ENCODE measurements at regions not wholly inside any gene's neighbourhood (a gene's known extent, or its start where the extent isn't known, plus 50 kb on each side); places are given as distances from the start of the nearest gene placed in this dataset.

DNA sequence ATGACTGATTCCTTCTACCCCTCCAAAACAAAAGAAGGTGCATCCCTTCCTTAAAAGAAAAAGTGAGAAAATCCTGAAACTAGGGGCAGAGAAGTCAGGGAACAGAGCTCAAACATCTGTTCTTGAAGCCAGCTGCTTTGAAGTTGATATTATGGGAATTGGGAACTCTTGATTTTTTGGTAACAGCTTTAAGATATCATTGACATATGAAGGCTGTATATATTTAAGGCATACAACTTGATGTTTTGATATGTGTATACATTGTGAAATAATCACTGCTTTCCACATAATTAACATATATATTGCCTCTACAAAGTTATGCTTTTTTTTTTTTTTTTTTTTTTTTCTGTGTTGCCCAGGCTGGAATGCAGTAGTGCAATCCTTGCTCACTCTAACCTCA is 117.1 kb downstream of the AKAP11 start (continued):
- TF ChIP-seq, protein P1, sequence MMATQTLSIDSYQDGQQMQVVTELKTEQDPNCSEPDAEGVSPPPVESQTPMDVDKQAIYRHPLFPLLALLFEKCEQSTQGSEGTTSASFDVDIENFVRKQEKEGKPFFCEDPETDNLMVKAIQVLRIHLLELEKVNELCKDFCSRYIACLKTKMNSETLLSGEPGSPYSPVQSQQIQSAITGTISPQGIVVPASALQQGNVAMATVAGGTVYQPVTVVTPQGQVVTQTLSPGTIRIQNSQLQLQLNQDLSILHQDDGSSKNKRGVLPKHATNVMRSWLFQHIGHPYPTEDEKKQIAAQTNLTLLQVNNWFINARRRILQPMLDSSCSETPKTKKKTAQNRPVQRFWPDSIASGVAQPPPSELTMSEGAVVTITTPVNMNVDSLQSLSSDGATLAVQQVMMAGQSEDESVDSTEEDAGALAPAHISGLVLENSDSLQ (IDR thresholded peaks at IDR 0.05): no peak
- no peak for TF ChIP-seq KAT2A (conservative IDR thresholded peaks at IDR 0.05; ENCODE audit: control insufficient read depth, low read depth, low read length)
- TF ChIP-seq POLR2AphosphoS2 (IDR thresholded peaks at IDR 0.05; ENCODE audit: low read depth, low read length): no peak
- no peak for TF ChIP-seq KLF5 (IDR thresholded peaks at IDR 0.05; ENCODE audit: partially characterized antibody)
- TF ChIP-seq NBN (IDR thresholded peaks at IDR 0.05): no peak
- TF ChIP-seq GATAD2B (conservative IDR thresholded peaks at IDR 0.05; ENCODE audit: low read depth): no peak
- no peak for TF ChIP-seq TAF1 (IDR thresholded peaks at IDR 0.05; ENCODE audit: borderline replicate concordance, low read depth, low read length)
- no peak for TF ChIP-seq BACH1 (IDR thresholded peaks at IDR 0.05; ENCODE audit: borderline replicate concordance)
- TF ChIP-seq, protein P2, sequence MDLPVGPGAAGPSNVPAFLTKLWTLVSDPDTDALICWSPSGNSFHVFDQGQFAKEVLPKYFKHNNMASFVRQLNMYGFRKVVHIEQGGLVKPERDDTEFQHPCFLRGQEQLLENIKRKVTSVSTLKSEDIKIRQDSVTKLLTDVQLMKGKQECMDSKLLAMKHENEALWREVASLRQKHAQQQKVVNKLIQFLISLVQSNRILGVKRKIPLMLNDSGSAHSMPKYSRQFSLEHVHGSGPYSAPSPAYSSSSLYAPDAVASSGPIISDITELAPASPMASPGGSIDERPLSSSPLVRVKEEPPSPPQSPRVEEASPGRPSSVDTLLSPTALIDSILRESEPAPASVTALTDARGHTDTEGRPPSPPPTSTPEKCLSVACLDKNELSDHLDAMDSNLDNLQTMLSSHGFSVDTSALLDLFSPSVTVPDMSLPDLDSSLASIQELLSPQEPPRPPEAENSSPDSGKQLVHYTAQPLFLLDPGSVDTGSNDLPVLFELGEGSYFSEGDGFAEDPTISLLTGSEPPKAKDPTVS (IDR thresholded peaks at IDR 0.05; ENCODE audit: low read depth, low read length): no peak
- TF ChIP-seq SMARCA5 (IDR thresholded peaks at IDR 0.05): no peak

GRCh38 chr13:42392180-42392579 is 120.2 kb downstream of the AKAP11 start:
- 86% methylated on average over 1 of the region's 1 CpG for WGBS (ENCODE audit: insufficient coverage, insufficient replicate concordance, low lambda C conversion rate, missing lambda C conversion rate)
- DNase-seq (ENCODE audit: low read depth, low spot score) (no peak), FAIRE-seq (no peak), ATAC-seq (no peak)
- Histone ChIP-seq H3K79me2 (ENCODE audit: control insufficient read depth, insufficient read depth, low read length) (no peaks in the 10 kb centered on the region), H3K27ac (ENCODE audit: control insufficient read depth, insufficient read depth) (peak overlapping the region; percentile 85), H3K4me3 (no peak overlapping the region), H3K9ac (ENCODE audit: control insufficient read depth, insufficient read depth, low read length) (no peak overlapping the region), H3K4me1 (ENCODE audit: control insufficient read depth, insufficient read depth, low read length) (peaks cover 62% of the 10 kb centered on the region), H3K36me3 (ENCODE audit: control insufficient read depth in 2 of 2, insufficient read depth in 2 of 2, low read length in 1 of 2) (no peaks in the 10 kb centered on the region), H3K4me2 (ENCODE audit: control insufficient read depth, insufficient read depth) (no peak overlapping the region), H2AFZ (ENCODE audit: control insufficient read depth, low read depth, low read length) (peak overlapping the region; percentile 25), H4K20me1 (ENCODE audit: control insufficient read depth, insufficient read depth) (no peaks in the 10 kb centered on the region), H3K27me3 (replicated peaks in 1 of 2; ENCODE audit: control insufficient read depth in 2 of 2, insufficient read depth in 2 of 2, low read length in 1 of 2) (no peaks in the 10 kb centered on the region), H3K9me3 (replicated peaks; ENCODE audit: control insufficient read depth, insufficient read depth, low read length) (no peaks in the 10 kb centered on the region; the same call in 1 of the 3 replicates)
- RAD21 ChIA-PET (ENCODE audit: unreplicated experiment): interaction anchor here (0.9 to 2.8 kb wide), 7 partner anchors 9 to 86 kb away, joined by 3 to 26 read pairs (median 8); no protein-coding TSS in a partner anchor
- SMC1A ChIA-PET (ENCODE audit: uncharacterized antibody, unreplicated experiment): interaction anchor here (0.7 to 8.7 kb wide), 11 partner anchors 10 to 133 kb away, joined by 3 to 114 read pairs (median 4); no protein-coding TSS in a partner anchor
- intact Hi-C loops (cut with micrococcal nuclease; ENCODE audit: unreplicated experiment): no loop called here
- BruUV-seq (replicated peaks): no TSS peak
- POLR2A ChIA-PET: interaction anchor here (1.1 to 3.0 kb wide), 4 partner anchors 10 to 15 kb away, joined by 4 to 35 read pairs (median 13); no protein-coding TSS in a partner anchor
- CTCF ChIA-PET: interaction anchor here (0.9 to 3.2 kb wide), 6 partner anchors 8 to 86 kb away, joined by 3 to 21 read pairs (median 7); no protein-coding TSS in a partner anchor
- TF ChIP-seq RBBP5 (conservative IDR thresholded peaks at IDR 0.05) (no peak), SIX5 (IDR thresholded peaks at IDR 0.05; ENCODE audit: low read depth, low read length, severe bottlenecking) (no peak), ASH2L (IDR thresholded peaks at IDR 0.05; ENCODE audit: borderline replicate concordance, low read depth) (no peak), RFX5 (IDR thresholded peaks at IDR 0.05; ENCODE audit: low read depth, low read length) (no peak), FOXK2 (IDR thresholded peaks at IDR 0.05) (no peak), RELA (IDR thresholded peaks at IDR 0.05; ENCODE audit: borderline replicate concordance, partially characterized antibody) (no peak), CBFB (IDR thresholded peaks at IDR 0.05; ENCODE audit: low read depth) (no peak), SMAD5 (IDR thresholded peaks at IDR 0.05; ENCODE audit: low read depth) (no peak), TCF7 (IDR thresholded peaks at IDR 0.05; ENCODE audit: borderline replicate concordance) (no peak)
- in situ Hi-C loops (cut with MboI): no loop called here
